H9 (cell line): ENCODE measurements at regions not wholly inside any gene's neighbourhood (a gene's known extent, or its start where the extent isn't known, plus 50 kb on each side); places are given as distances from the start of the nearest gene placed in this dataset.

Experiments used
- DNase-seq: peaks from one replicate; pipeline ENCODE4 v3.0.0-alpha.2; 2017
- H2AFZ ChIP-seq: one replicate; pipeline ENCODE4 v1.6.1; 2013; ENCODE audit warnings: mild to moderate bottlenecking, low read length, control low read depth, moderate library complexity
- H2AK5ac ChIP-seq: 2 replicates; pipeline ENCODE4 v1.6.1; 2013; ENCODE audit warnings: low read length, control low read depth, mixed read lengths; ENCODE audit not compliant: insufficient read length
- H2BK120ac ChIP-seq: one replicate; pipeline ENCODE4 v1.6.1; 2013; ENCODE audit warnings: low read depth, mild to moderate bottlenecking, low read length, control low read depth, inconsistent platforms; ENCODE audit not compliant: poor library complexity, severe bottlenecking
- H2BK12ac ChIP-seq: 2 replicates; pipeline ENCODE4 v1.6.1; 2013; ENCODE audit warnings: low read length, control low read depth, mixed read lengths, low read depth; ENCODE audit not compliant: insufficient read length
- H2BK15ac ChIP-seq: 2 replicates; pipeline ENCODE4 v1.6.1; 2013; ENCODE audit warnings: low read depth, low read length, control low read depth
- H2BK20ac ChIP-seq: one replicate; pipeline ENCODE4 v1.6.1; 2013; ENCODE audit warnings: low read depth, mild to moderate bottlenecking, low read length, control low read depth, inconsistent platforms; ENCODE audit not compliant: poor library complexity, severe bottlenecking
- H2BK5ac ChIP-seq: 2 replicates; pipeline ENCODE4 v1.6.1; 2013; ENCODE audit warnings: low read length, control low read depth, mixed read lengths; ENCODE audit not compliant: insufficient read length
- H3K14ac ChIP-seq: 2 replicates; pipeline ENCODE4 v1.6.1; 2013; ENCODE audit warnings: low read length, control low read depth; ENCODE audit not compliant: insufficient read depth
- H3K18ac ChIP-seq: 2 replicates; pipeline ENCODE4 v1.6.1; 2013; ENCODE audit warnings: low read depth, mild to moderate bottlenecking, mixed read lengths, low read length, control low read depth; ENCODE audit not compliant: insufficient read length
- H3K23ac ChIP-seq: 2 replicates; pipeline ENCODE4 v1.6.1; 2013; ENCODE audit warnings: low read length, control low read depth, mixed read lengths, low read depth; ENCODE audit not compliant: insufficient read length
- H3K23me2 ChIP-seq: 2 replicates; pipeline ENCODE4 v1.6.1; 2013; ENCODE audit warnings: low read depth, mild to moderate bottlenecking, mixed read lengths, low read length, control low read depth; ENCODE audit not compliant: insufficient read length, poor library complexity, severe bottlenecking
- H3K27ac ChIP-seq: 2 replicates; pipeline ENCODE4 v1.5.1; 2013; ENCODE audit warnings: low read length, control low read depth, mixed read lengths, low read depth; ENCODE audit not compliant: insufficient read length
- H3K27me3 ChIP-seq: 2 replicates; pipeline ENCODE4 v1.6.1; 2013; ENCODE audit warnings: low read length, control low read depth, inconsistent platforms; ENCODE audit not compliant: insufficient read depth
- H3K4ac ChIP-seq: 2 replicates; pipeline ENCODE4 v1.6.1; 2013; ENCODE audit warnings: low read depth, mild to moderate bottlenecking, control low read depth, inconsistent platforms, low read length, moderate library complexity
- H3K4me1 ChIP-seq: 2 replicates; pipeline ENCODE4 v1.6.1; 2013; ENCODE audit warnings: low read length, control low read depth, inconsistent platforms; ENCODE audit not compliant: insufficient read depth
- H3K4me2 ChIP-seq: 2 replicates; pipeline ENCODE4 v1.6.1; 2013; ENCODE audit warnings: low read length, control low read depth, mixed read lengths; ENCODE audit not compliant: insufficient read length, insufficient read depth
- H3K56ac ChIP-seq: 2 replicates; pipeline ENCODE4 v1.6.1; 2013; ENCODE audit warnings: low read depth, mild to moderate bottlenecking, mixed read lengths, low read length, control low read depth; ENCODE audit not compliant: insufficient read length
- H3K79me1 ChIP-seq: 2 replicates; pipeline ENCODE4 v1.6.1; 2013; ENCODE audit warnings: low read depth, mild to moderate bottlenecking, moderate library complexity, low read length, control low read depth, inconsistent platforms; ENCODE audit not compliant: insufficient read depth, poor library complexity, severe bottlenecking
- H3K79me2 ChIP-seq: 2 replicates; pipeline ENCODE4 v1.6.1; 2013; ENCODE audit warnings: low read length, control low read depth, inconsistent platforms; ENCODE audit not compliant: insufficient read depth
- H3K9ac ChIP-seq: 2 replicates; pipeline ENCODE4 v1.6.1; 2013; ENCODE audit warnings: low read length, control low read depth, mixed read lengths; ENCODE audit not compliant: insufficient read length; ENCODE audit errors: extremely low read depth
- H3K9me3 ChIP-seq: one replicate; pipeline ENCODE4 v1.6.1; 2013; ENCODE audit warnings: low read depth, low read length, inconsistent platforms; ENCODE audit not compliant: control insufficient read depth
- H3T11ph ChIP-seq: one replicate; pipeline ENCODE4 v1.6.1; 2013; ENCODE audit warnings: mild to moderate bottlenecking, low read length, control low read depth, inconsistent platforms
- H4K20me1 ChIP-seq: one replicate; pipeline ENCODE4 v1.6.1; 2013; ENCODE audit not compliant: control insufficient read depth, insufficient read length, insufficient read depth
- H4K5ac ChIP-seq: 2 replicates; pipeline ENCODE4 v1.6.1; 2013; ENCODE audit warnings: low read depth, mild to moderate bottlenecking, mixed read lengths, low read length, control low read depth; ENCODE audit not compliant: insufficient read length
- H4K8ac ChIP-seq: replicated peaks from 2 replicates; pipeline ENCODE4 v1.6.1; 2013; ENCODE audit warnings: low read length, control low read depth, mixed read lengths, low read depth; ENCODE audit not compliant: insufficient read length
- H4K91ac ChIP-seq: 2 replicates; pipeline ENCODE4 v1.6.1; 2013; ENCODE audit warnings: low read depth, mild to moderate bottlenecking, moderate library complexity, mixed read lengths, low read length, control low read depth; ENCODE audit not compliant: insufficient read length
- H3K27ac Mint-ChIP-seq, 3 experiments: 2 replicates in 2 of 3; 3 replicates in 1 of 3; pipeline ENCODE4 v1.8.0; 2020 to 2021; ENCODE audit warnings: mixed read lengths in 3 of 3, mild to moderate bottlenecking in 1 of 3, moderate library complexity in 1 of 3
- H3K27me3 Mint-ChIP-seq: 2 replicates; pipeline ENCODE4 v1.8.0; 2021; ENCODE audit warnings: low read depth, mild to moderate bottlenecking, moderate library complexity, mixed read lengths
- H3K36me3 Mint-ChIP-seq, 3 experiments: 2 replicates in 2 of 3; 3 replicates in 1 of 3; pipeline ENCODE4 v1.8.0; 2020 to 2021; ENCODE audit warnings: low read depth in 3 of 3, mixed read lengths in 3 of 3; ENCODE audit not compliant: insufficient read depth in 1 of 3
- H3K4me1 Mint-ChIP-seq, 2 experiments: 2 replicates each; pipeline ENCODE4 v1.8.0; 2020; ENCODE audit warnings: mixed read lengths in 2 of 2
- H3K4me3 Mint-ChIP-seq, 2 experiments: 2 replicates in 1 of 2; 3 replicates in 1 of 2; pipeline ENCODE4 v1.8.0; 2020 to 2021; ENCODE audit warnings: mild to moderate bottlenecking in 2 of 2, mixed read lengths in 2 of 2, moderate library complexity in 1 of 2
- H3K9me3 Mint-ChIP-seq, 2 experiments: 2 replicates in 1 of 2; 3 replicates in 1 of 2; pipeline ENCODE4 v1.8.0; 2020; ENCODE audit warnings: mild to moderate bottlenecking in 2 of 2, mixed read lengths in 2 of 2, moderate library complexity in 1 of 2
- TF ChIP-seq, protein P1 (sequence below): fragments of 200-600 bp; sonication (generic); conservative IDR thresholded peaks from 3 replicates; pipeline ENCODE4 v1.8.0; 2021; ENCODE audit warnings: antibody characterized with exemption, mild to moderate bottlenecking

DNA sequence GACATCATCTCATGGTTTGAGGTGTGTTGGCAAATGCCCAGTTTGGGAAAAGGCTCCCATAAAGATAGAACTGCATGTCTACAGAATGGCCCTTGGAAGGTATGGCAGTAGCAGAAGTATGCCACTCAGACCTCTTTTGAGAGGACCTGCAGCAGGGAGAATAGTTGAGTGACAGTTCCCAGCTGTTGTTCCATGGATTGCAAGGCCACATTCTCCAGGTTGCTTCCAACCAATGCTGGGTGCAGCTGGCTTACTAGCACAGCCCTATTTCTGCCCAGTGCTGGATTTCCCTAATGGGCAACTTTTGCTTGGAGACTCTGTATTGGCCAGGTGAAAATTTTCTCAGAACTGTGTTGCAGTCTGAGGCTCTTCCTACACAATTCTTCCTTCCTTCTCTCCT, 266.2 kb downstream of the UTP18 start:
- H3K9me3 Mint-ChIP-seq, result peaks cover 6 to 8% of the 10 kb centered on the region in 2 experiments
- Histone ChIP-seq H3K14ac (no peak overlapping the region), H3K4me1 (no peaks in the 10 kb centered on the region), H2AK5ac (no peak overlapping the region), H2AFZ (no peak overlapping the region), H4K91ac (no peak overlapping the region), H2BK20ac (no peak overlapping the region), H3K18ac (no peak overlapping the region), H3K9ac (no peak overlapping the region), H4K8ac (no peak overlapping the region), H3K56ac (no peak overlapping the region), H3K4me2 (no peak overlapping the region), H4K5ac (no peak overlapping the region), H3K79me1 (no peaks in the 10 kb centered on the region), H2BK5ac (no peak overlapping the region), H3T11ph (no peak overlapping the region), H3K23ac (no peak overlapping the region), H3K23me2 (no peaks in the 10 kb centered on the region), H3K79me2 (no peaks in the 10 kb centered on the region), H3K9me3 (no peaks in the 10 kb centered on the region), H4K20me1 (no peaks in the 10 kb centered on the region), H2BK15ac (no peak overlapping the region), H3K27me3 (no peaks in the 10 kb centered on the region), H2BK120ac (no peak overlapping the region), H3K27ac (no peak overlapping the region), H2BK12ac (no peak overlapping the region), H3K4ac (no peak overlapping the region)
- peaks cover 9% of the 10 kb centered on the region for H3K27me3 Mint-ChIP-seq
- peaks cover 0 to 4% (median 0%) of the 10 kb centered on the region in 3 experiments; a peak in 1 of 7 replicates for H3K36me3 Mint-ChIP-seq
- 0 out of 4 replicates have a peak, but pooled peaks cover 0 to 4% of the 10 kb centered on the region in 2 experiments for H3K4me1 Mint-ChIP-seq
- TF ChIP-seq, protein P1, sequence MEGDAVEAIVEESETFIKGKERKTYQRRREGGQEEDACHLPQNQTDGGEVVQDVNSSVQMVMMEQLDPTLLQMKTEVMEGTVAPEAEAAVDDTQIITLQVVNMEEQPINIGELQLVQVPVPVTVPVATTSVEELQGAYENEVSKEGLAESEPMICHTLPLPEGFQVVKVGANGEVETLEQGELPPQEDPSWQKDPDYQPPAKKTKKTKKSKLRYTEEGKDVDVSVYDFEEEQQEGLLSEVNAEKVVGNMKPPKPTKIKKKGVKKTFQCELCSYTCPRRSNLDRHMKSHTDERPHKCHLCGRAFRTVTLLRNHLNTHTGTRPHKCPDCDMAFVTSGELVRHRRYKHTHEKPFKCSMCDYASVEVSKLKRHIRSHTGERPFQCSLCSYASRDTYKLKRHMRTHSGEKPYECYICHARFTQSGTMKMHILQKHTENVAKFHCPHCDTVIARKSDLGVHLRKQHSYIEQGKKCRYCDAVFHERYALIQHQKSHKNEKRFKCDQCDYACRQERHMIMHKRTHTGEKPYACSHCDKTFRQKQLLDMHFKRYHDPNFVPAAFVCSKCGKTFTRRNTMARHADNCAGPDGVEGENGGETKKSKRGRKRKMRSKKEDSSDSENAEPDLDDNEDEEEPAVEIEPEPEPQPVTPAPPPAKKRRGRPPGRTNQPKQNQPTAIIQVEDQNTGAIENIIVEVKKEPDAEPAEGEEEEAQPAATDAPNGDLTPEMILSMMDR, result no peak
- no peak overlapping the region for H3K27ac Mint-ChIP-seq
- H3K4me3 Mint-ChIP-seq, result no peak overlapping the region
- no peak for DNase-seq
